ENCODE measurements at regions not wholly inside any gene's neighbourhood (a gene's known extent, or its start where the extent isn't known, plus 50 kb on each side); places are given as distances from the start of the nearest gene placed in this dataset.
A peak's percentile ranks its signal among the peaks of the same experiment; 100 is the strongest.
"Not testable (repeated sequence)": the region's sequence is repeated elsewhere in the genome, so short reads cannot be mapped to it uniquely, and the experiment has no call there.

DNA sequence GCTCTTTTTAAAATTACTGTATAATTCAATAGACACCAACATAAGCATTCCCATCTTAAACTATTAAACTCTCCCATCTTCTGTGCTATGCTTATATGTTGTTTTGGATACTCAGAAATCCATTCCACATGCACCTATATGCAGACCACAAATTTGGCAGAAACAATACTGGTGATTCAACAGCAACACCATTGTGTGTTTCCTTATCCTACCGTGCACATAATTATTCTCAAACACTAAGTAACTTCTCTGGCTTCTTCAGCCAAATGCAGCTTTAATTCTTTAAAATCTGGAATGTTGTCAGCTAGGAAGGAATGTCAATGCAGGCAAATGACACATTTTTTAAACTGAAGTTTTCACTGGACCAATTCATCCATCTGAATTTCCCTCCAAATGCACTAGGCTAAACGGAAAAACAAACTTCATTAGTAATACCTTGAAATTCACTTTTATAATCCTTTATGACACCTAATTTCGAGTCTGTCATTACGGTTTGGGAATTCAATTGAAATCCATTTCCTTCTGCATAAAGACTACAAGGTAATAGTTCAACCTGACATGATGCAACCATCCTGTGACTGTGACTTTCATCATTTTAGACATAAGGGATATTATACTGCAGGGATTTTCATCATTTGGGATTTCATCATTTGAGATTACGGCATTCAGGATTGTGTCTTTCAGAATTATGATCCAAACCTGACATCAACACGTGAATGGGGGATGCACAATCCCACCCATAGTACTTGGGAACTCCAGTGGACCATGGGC lies 308.5 kb downstream of the LTN1 start:
- peak; percentile 76 for FAIRE-seq
- no peaks in the 10 kb centered on the region for H3K79me2 ChIP-seq (ENCODE audit: insufficient read depth, low read length)
- H3K9ac ChIP-seq (ENCODE audit: low read length) = no peak overlapping the region
- H3K36me3 ChIP-seq (ENCODE audit: insufficient read depth, low read length) = no peaks in the 10 kb centered on the region
- H3K27me3 ChIP-seq (ENCODE audit: insufficient read depth, low read length) = no peaks in the 10 kb centered on the region
- no peaks in the 10 kb centered on the region for H3K4me1 ChIP-seq (ENCODE audit: insufficient read depth, low read length)
- no peaks in the 10 kb centered on the region for H3K27me3 Mint-ChIP-seq (ENCODE audit: low read depth, unreplicated experiment)
- H3K27ac Mint-ChIP-seq (ENCODE audit: unreplicated experiment) = no peak overlapping the region
- no peak for TF ChIP-seq EZH2 (IDR thresholded peaks at IDR 0.05; ENCODE audit: insufficient read depth, low read length)
- TF ChIP-seq, protein P1, sequence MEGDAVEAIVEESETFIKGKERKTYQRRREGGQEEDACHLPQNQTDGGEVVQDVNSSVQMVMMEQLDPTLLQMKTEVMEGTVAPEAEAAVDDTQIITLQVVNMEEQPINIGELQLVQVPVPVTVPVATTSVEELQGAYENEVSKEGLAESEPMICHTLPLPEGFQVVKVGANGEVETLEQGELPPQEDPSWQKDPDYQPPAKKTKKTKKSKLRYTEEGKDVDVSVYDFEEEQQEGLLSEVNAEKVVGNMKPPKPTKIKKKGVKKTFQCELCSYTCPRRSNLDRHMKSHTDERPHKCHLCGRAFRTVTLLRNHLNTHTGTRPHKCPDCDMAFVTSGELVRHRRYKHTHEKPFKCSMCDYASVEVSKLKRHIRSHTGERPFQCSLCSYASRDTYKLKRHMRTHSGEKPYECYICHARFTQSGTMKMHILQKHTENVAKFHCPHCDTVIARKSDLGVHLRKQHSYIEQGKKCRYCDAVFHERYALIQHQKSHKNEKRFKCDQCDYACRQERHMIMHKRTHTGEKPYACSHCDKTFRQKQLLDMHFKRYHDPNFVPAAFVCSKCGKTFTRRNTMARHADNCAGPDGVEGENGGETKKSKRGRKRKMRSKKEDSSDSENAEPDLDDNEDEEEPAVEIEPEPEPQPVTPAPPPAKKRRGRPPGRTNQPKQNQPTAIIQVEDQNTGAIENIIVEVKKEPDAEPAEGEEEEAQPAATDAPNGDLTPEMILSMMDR (IDR thresholded peaks at IDR 0.05; ENCODE audit: insufficient read depth, low read depth, low read length) = no peak
- no peaks in the 10 kb centered on the region for H3K9me3 ChIP-seq (ENCODE audit: insufficient read depth, low read depth, low read length)
- H3K4me3 ChIP-seq (ENCODE audit: insufficient read depth, low read depth, low read length) = no peak overlapping the region
- H3K4me1 Mint-ChIP-seq (ENCODE audit: low read depth, unreplicated experiment) = no peaks in the 10 kb centered on the region
- no peak overlapping the region for H3K4me2 ChIP-seq (ENCODE audit: low read length)
- H3K4me3 Mint-ChIP-seq (ENCODE audit: unreplicated experiment) = no peak overlapping the region
- DNase-seq (ENCODE audit: low read depth) = no peak
- H4K20me1 ChIP-seq (ENCODE audit: insufficient read depth, low read length) = no peaks in the 10 kb centered on the region
- H3K27ac ChIP-seq (ENCODE audit: low read depth, low read length) = no peak overlapping the region
- no peaks in the 10 kb centered on the region for H3K9me3 Mint-ChIP-seq (ENCODE audit: unreplicated experiment)
- H3K36me3 Mint-ChIP-seq (ENCODE audit: low read depth, unreplicated experiment) = no peaks in the 10 kb centered on the region
- H2AFZ ChIP-seq (ENCODE audit: low read depth, low read length) = no peak overlapping the region

DNA sequence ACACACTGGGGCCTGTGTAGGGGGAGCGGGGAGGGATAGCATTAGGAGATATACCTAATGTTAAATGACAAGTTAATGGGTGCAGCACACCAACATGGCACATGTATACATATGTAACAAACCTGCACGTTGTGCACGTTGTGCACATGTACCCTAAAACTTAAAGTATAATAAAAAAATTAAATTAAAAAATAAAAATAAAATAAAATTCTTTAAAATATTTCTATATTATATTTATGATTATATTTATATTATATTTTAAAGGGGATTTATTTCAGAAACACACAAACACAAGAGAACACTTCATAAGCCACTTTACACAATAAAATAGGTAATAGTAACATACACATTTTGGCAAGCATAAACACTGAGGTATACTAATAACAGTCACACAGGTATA lies 309.8 kb downstream of the LTN1 start:
- not testable (repeated sequence) for H3K4me3 Mint-ChIP-seq (ENCODE audit: unreplicated experiment); FAIRE-seq; H3K27ac ChIP-seq (ENCODE audit: low read depth, low read length); H3K36me3 Mint-ChIP-seq (ENCODE audit: low read depth, unreplicated experiment); H3K9me3 ChIP-seq (ENCODE audit: insufficient read depth, low read depth, low read length); H3K4me1 ChIP-seq (ENCODE audit: insufficient read depth, low read length); H3K27me3 ChIP-seq (ENCODE audit: insufficient read depth, low read length); H3K9me3 Mint-ChIP-seq (ENCODE audit: unreplicated experiment); H3K36me3 ChIP-seq (ENCODE audit: insufficient read depth, low read length); H3K27me3 Mint-ChIP-seq (ENCODE audit: low read depth, unreplicated experiment); H3K79me2 ChIP-seq (ENCODE audit: insufficient read depth, low read length); H3K4me2 ChIP-seq (ENCODE audit: low read length); H2AFZ ChIP-seq (ENCODE audit: low read depth, low read length); DNase-seq (ENCODE audit: low read depth); H3K9ac ChIP-seq (ENCODE audit: low read length); H3K4me1 Mint-ChIP-seq (ENCODE audit: low read depth, unreplicated experiment); H3K4me3 ChIP-seq (ENCODE audit: insufficient read depth, low read depth, low read length); H3K27ac Mint-ChIP-seq (ENCODE audit: unreplicated experiment); H4K20me1 ChIP-seq (ENCODE audit: insufficient read depth, low read length)

DNA sequence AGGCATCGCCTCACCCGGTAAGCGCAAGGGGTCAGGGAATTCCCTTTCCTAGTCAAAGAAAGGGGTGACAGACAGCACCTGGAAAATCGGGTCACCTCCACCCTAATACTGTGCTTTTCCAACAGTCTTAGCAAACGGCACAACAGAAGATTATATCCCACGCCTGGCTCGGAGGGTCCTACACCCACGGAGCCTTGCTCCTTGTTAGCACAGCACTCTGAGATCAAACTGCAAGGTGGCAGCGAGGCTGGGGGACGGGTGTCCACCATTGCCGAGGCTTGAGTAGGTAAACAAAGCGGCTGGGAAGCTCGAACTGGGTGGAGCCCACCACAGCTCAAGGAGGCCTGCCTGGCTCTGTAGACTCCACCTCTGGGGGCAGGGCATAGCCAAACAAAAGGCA lies 315.6 kb downstream of the LTN1 start:
- not testable (repeated sequence) for DNase-seq (ENCODE audit: low read depth); H3K4me1 ChIP-seq (ENCODE audit: insufficient read depth, low read length); H3K4me3 Mint-ChIP-seq (ENCODE audit: unreplicated experiment); H3K36me3 ChIP-seq (ENCODE audit: insufficient read depth, low read length); H3K4me2 ChIP-seq (ENCODE audit: low read length); H3K9me3 ChIP-seq (ENCODE audit: insufficient read depth, low read depth, low read length); H3K27ac ChIP-seq (ENCODE audit: low read depth, low read length); H3K27me3 Mint-ChIP-seq (ENCODE audit: low read depth, unreplicated experiment); H3K27me3 ChIP-seq (ENCODE audit: insufficient read depth, low read length); H3K4me1 Mint-ChIP-seq (ENCODE audit: low read depth, unreplicated experiment); H2AFZ ChIP-seq (ENCODE audit: low read depth, low read length); H3K9ac ChIP-seq (ENCODE audit: low read length); H3K9me3 Mint-ChIP-seq (ENCODE audit: unreplicated experiment); H4K20me1 ChIP-seq (ENCODE audit: insufficient read depth, low read length); H3K36me3 Mint-ChIP-seq (ENCODE audit: low read depth, unreplicated experiment); H3K79me2 ChIP-seq (ENCODE audit: insufficient read depth, low read length); H3K4me3 ChIP-seq (ENCODE audit: insufficient read depth, low read depth, low read length); FAIRE-seq; H3K27ac Mint-ChIP-seq (ENCODE audit: unreplicated experiment)
